ENCODE measurements at regions not wholly inside any gene's neighbourhood (a gene's known extent, or its start where the extent isn't known, plus 50 kb on each side); places are given as distances from the start of the nearest gene placed in this dataset.
"Not testable (repeated sequence)": the region's sequence is repeated elsewhere in the genome, so short reads cannot be mapped to it uniquely, and the experiment has no call there.

GRCh38 chr17:27954548-27955495 lies 61.7 kb upstream of the LYRM9 start:
- Histone ChIP-seq H3K4me1 (peaks cover 3 to 18% (median 17%) of the 10 kb centered on the region in 3 donors), H3K27me3 (no peaks in the 10 kb centered on the region), H3K9me3 (no peaks in the 10 kb centered on the region), H3K27ac (no peak overlapping the region), H3K4me3 (no peak overlapping the region), H3K36me3 (no peaks in the 10 kb centered on the region)
- ATAC-seq (no peak), DNase-seq (no peak), FAIRE-seq (no peak)
- TF ChIP-seq, protein P1, sequence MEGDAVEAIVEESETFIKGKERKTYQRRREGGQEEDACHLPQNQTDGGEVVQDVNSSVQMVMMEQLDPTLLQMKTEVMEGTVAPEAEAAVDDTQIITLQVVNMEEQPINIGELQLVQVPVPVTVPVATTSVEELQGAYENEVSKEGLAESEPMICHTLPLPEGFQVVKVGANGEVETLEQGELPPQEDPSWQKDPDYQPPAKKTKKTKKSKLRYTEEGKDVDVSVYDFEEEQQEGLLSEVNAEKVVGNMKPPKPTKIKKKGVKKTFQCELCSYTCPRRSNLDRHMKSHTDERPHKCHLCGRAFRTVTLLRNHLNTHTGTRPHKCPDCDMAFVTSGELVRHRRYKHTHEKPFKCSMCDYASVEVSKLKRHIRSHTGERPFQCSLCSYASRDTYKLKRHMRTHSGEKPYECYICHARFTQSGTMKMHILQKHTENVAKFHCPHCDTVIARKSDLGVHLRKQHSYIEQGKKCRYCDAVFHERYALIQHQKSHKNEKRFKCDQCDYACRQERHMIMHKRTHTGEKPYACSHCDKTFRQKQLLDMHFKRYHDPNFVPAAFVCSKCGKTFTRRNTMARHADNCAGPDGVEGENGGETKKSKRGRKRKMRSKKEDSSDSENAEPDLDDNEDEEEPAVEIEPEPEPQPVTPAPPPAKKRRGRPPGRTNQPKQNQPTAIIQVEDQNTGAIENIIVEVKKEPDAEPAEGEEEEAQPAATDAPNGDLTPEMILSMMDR (IDR thresholded peaks at IDR 0.05), result no peak
- WGBS, 2 donors, result 51 to 52% methylated on average over 8 of the region's 8 CpGs
- intact Hi-C loops (cut with DNase I), result no loop called here

GRCh38 chr17:27956601-27957445 lies 63.7 kb upstream of the LYRM9 start:
- Histone ChIP-seq H3K4me1 (peaks cover 3 to 18% (median 17%) of the 10 kb centered on the region in 3 donors), H3K27ac (peak overlapping the region; percentile 23 to 62 (median 42)), H3K9me3 (no peaks in the 10 kb centered on the region), H3K4me3 (no peak overlapping the region), H3K36me3 (no peaks in the 10 kb centered on the region), H3K27me3 (no peaks in the 10 kb centered on the region)
- TF ChIP-seq, protein P1 (IDR thresholded peaks at IDR 0.05), result no peak
- FAIRE-seq (no peak), ATAC-seq (peak; percentile 91 to 96 (median 94)), DNase-seq (peak; percentile 55 to 86 (median 68))
- intact Hi-C loops (cut with DNase I), result no loop called here
- WGBS, 2 donors, result 59 to 61% methylated on average over 13 of the region's 13 CpGs

DNA sequence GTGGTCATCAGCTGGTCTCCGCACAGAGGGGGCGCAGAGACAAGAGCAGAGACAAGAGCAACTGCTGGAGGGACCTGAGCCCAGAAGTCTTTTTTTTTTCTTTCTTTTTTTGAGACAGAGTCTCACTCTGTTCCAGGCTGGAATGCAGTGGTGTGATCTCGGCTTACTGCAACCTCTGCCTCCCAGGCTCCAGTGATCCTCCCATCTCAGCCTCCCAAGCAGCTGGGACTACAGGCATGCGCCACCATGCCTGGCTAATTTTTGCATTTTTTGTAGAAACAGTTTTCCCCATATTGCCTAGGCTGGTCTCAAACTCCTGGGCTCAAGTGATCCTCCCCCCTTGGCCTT lies 64.3 kb upstream of the LYRM9 start:
- H3K9me3 ChIP-seq; H3K4me3 ChIP-seq; intact Hi-C loops (cut with DNase I); H3K36me3 ChIP-seq; H3K27me3 ChIP-seq; DNase-seq; FAIRE-seq: not testable (repeated sequence)
- Histone ChIP-seq H3K4me1 (peaks cover 3 to 18% (median 17%) of the 10 kb centered on the region in 3 donors), H3K27ac (peak overlapping the region in 2 of 4 donors; percentile 23 to 43)
- ATAC-seq, result peak in 2 of 4 donors; percentile 27 to 44
- 47 to 48% methylated on average over 4 of the region's 4 CpGs for WGBS, 2 donors

- no peak for FAIRE-seq
- TF ChIP-seq, protein P1 (IDR thresholded peaks at IDR 0.05), result no peak
- intact Hi-C loops (cut with DNase I), result no loop called here
- no peaks in the 10 kb centered on the region for H3K36me3 ChIP-seq
- ATAC-seq, result no peak
- DNase-seq, result no peak
- WGBS, 2 donors, result 47 to 60% methylated on average over 3 of the region's 3 CpGs
- H3K27ac ChIP-seq, result no peak overlapping the region
- H3K4me1 ChIP-seq, result peaks cover 3 to 18% (median 17%) of the 10 kb centered on the region in 3 donors
- no peaks in the 10 kb centered on the region for H3K9me3 ChIP-seq
- H3K27me3 ChIP-seq, result no peaks in the 10 kb centered on the region
- no peak overlapping the region for H3K4me3 ChIP-seq
Observed at GRCh38 chr17:27958708-27959381, 65.7 kb upstream of the LYRM9 start.

GRCh38 chr17:27959382-27959709 lies 66.2 kb upstream of the LYRM9 start:
- peaks cover 3 to 18% (median 17%) of the 10 kb centered on the region in 3 donors for H3K4me1 ChIP-seq

More at GRCh38 chr17:27959382-27959709, 66.2 kb upstream of the LYRM9 start:
- H3K36me3 ChIP-seq, result no peaks in the 10 kb centered on the region
- DNase-seq (no peak), ATAC-seq (no peak), FAIRE-seq (no peak)
- no peak overlapping the region for H3K27ac ChIP-seq
- no peaks in the 10 kb centered on the region for H3K27me3 ChIP-seq
- H3K4me3 ChIP-seq, result no peak overlapping the region
- no peaks in the 10 kb centered on the region for H3K9me3 ChIP-seq
- intact Hi-C loops (cut with DNase I), result no loop called here
- WGBS, 2 donors, result 61 to 66% methylated on average over 5 of the region's 5 CpGs
- TF ChIP-seq, protein P1 (IDR thresholded peaks at IDR 0.05), result no peak

Measured in pancreas (tissue), 10 donors.